GM12865 (cell line): ENCODE measurements at regions not wholly inside any gene's neighbourhood (a gene's known extent, or its start where the extent isn't known, plus 50 kb on each side); places are given as distances from the start of the nearest gene placed in this dataset.
"Not testable (repeated sequence)": the region's sequence is repeated elsewhere in the genome, so short reads cannot be mapped to it uniquely, and the experiment has no call there.

Experiments
- DNase-seq: peaks from one replicate; pipeline ENCODE4 v3.0.0; 2010; ENCODE audit warnings: low read depth
- H3K4me3 ChIP-seq: 2 replicates; pipeline ENCODE4 v1.5.1; 2011; ENCODE audit warnings: mild to moderate bottlenecking, low read depth, low read length, control low read depth
- CTCF ChIP-seq: IDR thresholded peaks from 2 replicates; pipeline ENCODE4 v1.5.1; 2011; ENCODE audit warnings: low read length, control low read depth, low read depth, inconsistent platforms; ENCODE audit not compliant: insufficient read depth; ENCODE audit errors: missing control alignments

DNA sequence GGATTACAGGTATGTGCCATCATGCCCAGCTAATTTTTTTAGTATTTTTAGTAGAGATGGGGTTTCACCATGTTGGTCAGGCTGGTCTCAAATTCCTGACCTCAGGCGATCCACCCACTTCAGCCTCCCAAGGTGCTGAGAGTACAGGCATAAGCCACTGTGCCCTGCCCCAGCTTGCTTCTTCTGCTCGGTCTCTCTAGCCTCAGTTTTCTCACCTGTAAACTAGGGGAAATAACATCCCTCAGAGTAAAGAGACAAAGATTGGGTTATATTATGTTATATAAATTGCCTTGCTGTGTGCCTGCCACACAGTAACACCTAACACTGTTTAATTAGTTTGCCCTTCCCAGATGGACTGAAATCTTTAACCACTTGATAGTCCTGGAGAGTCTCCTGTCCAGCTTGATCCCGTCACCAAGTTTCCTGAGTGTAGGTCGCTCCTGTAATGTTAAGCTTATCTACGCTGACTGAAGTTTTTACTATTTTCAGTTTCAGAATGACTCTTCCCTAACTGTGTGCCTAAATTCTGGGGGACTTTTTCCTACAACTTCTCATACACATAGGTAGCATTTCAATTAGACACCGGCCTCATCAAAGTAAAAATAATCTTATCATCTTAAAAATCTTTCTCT lies 412.7 kb upstream of the TENM3 start:
- H3K4me3 ChIP-seq: no peak overlapping the region
- peak; percentile 52 for DNase-seq
- TF ChIP-seq CTCF: no peak

DNA sequence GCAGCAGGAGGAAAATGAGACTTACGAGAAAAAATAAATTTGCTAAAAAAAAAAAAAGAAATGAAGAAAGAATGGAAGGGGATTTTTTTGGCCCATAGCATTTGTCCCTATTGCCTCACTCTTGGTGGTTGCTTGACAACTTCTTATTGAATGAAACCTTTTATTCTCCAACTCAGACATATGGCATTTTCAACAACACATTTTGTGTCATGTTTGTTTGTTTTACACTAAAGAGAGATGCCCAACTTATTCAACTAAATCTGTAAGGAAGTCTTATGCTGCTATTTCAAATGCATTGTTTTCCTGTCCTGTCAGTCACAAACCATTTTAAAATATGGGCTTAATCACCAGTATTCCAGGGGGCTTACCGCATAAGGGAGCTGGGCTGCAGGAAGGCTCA lies 409.1 kb upstream of the TENM3 start:
- no peak overlapping the region for H3K4me3 ChIP-seq
- TF ChIP-seq CTCF: no peak
- no peak for DNase-seq

- no peak for TF ChIP-seq CTCF
- no peak overlapping the region for H3K4me3 ChIP-seq
- peak; percentile 25 for DNase-seq
These were observed 407.9 kb upstream of the TENM3 start for GRCh38 chr4:181835348-181835747.

- DNase-seq: no peak
- no peak overlapping the region for H3K4me3 ChIP-seq
- no peak for TF ChIP-seq CTCF
These were observed 404.9 kb upstream of the TENM3 start for GRCh38 chr4:181838253-181838652.

DNA sequence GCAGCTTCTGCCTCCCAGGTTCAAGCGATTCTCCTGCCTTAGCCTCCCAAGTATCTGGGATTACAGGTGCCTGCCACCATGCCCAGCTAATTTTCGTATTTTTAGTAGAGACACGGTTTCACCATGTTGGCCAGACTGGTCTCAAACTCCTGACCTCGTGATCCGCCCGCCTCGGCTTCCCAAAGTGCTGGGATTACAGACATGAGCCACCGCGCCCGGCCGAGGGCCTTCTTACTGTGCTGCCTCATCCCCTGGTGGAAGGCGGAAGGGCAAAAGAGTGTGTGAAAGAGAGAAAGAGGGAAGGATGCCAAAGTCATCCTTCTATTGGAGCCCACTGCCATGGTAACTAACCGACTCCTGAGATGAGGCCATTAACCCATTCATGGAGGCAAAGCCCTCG lies 399.4 kb upstream of the TENM3 start:
- not testable (repeated sequence) for H3K4me3 ChIP-seq, DNase-seq

- H3K4me3 ChIP-seq: no peak overlapping the region
- DNase-seq: no peak
- no peak for TF ChIP-seq CTCF
These were observed 397.6 kb upstream of the TENM3 start for GRCh38 chr4:181845617-181846016.

GRCh38 chr4:181846934-181847333 lies 396.3 kb upstream of the TENM3 start:
- DNase-seq: no peak
- no peak for TF ChIP-seq CTCF
- no peak overlapping the region for H3K4me3 ChIP-seq

- H3K4me3 ChIP-seq: no peak overlapping the region
- TF ChIP-seq CTCF: no peak
- no peak for DNase-seq
These were observed 394.8 kb upstream of the TENM3 start for GRCh38 chr4:181848357-181848756.
